T follicular helper cell (primary cell): ENCODE measurements at regions not wholly inside any gene's neighbourhood (a gene's known extent, or its start where the extent isn't known, plus 50 kb on each side); places are given as distances from the start of the nearest gene placed in this dataset.
"Not testable (repeated sequence)": the region's sequence is repeated elsewhere in the genome, so short reads cannot be mapped to it uniquely, and the experiment has no call there.

Experiments
- DNase-seq: peaks from one replicate; pipeline ENCODE4 v3.0.0-alpha.2; 2020; ENCODE audit warnings: low read depth

DNA sequence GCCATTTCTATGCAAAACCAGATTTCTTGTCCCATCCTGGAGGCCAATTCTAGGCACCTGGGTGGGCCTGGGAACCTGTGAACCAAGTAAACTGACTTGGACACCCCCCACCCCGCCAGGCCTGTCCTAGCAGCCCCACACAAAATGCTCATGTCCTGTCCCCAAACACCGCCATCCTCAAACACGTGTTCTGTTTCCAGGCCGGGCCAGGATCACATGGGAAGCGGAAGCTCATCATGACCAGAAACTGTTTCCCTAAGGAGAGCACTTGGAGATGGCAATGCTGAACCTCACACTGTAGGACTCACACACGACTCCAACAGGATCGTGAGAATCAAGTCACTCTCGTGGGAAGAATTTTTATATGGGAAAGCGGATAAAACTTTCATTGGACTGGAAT is 78.7 kb upstream of the DRD5 start:
- not testable (repeated sequence) for DNase-seq

DNA sequence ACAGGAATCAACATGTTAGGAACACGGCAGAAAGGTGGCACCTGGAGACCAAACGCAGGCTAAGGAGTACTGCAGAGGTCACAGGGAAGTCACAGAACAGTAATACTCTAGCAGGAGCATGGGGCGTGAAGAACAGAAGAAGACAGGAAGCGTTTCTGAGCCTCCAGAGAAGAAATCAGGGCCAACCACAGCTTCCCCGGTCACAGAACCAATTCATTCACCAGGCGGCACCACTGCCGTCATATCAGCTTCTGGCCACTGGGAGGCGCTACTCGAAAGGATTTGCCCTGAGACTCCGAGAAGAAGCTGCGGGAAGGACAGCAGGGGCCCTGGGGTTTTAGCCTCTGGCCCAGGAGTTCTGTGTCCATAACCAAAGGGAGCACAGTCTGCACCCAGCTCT is 78.0 kb upstream of the DRD5 start:
- peak; percentile 50 for DNase-seq

DNA sequence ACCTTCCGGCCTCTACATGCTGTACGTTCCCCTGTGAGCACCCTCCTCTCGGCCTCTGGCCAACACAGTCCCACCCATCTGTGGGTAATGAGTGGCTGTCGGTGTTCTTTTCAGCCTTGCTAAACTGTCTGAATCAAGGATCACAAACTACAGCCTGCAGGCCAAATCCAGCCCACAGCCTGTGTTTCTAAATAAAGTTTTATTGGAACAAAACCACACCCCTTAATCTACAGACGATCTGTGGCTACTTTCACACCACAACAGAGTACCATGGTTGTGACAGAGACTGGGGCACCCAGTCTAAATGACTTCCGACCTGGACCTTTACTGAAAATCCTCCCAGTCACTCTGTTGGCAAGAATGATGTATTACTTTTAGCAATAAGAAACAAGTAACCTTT is 77.3 kb upstream of the DRD5 start:
- not testable (repeated sequence) for DNase-seq

- no peak for DNase-seq
These were observed 76.7 kb upstream of the DRD5 start for GRCh38 chr4:9704551-9705332.

DNA sequence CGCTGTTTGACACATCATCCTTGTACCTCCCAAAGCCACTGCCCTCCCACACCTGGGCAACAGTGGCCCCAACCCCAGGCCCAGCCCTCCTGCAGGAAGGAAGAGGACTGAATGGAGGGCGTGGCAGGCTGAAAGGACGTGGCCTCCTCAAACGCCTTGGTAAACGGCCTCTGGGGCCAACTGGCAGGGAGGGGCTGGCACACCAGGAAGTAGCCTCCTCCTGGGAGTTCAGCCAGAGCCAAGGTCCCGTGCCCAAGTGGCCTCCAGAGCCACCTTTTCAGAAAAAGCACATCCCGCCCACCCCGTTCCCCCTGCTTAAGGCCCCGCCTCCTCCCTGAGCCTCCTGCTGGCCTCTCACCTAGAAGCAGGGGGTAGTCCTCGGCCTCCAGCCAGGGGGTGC is 74.2 kb upstream of the DRD5 start:
- not testable (repeated sequence) for DNase-seq

- not testable (repeated sequence) for DNase-seq
These were observed 73.5 kb upstream of the DRD5 start for GRCh38 chr4:9707936-9708335.

DNA sequence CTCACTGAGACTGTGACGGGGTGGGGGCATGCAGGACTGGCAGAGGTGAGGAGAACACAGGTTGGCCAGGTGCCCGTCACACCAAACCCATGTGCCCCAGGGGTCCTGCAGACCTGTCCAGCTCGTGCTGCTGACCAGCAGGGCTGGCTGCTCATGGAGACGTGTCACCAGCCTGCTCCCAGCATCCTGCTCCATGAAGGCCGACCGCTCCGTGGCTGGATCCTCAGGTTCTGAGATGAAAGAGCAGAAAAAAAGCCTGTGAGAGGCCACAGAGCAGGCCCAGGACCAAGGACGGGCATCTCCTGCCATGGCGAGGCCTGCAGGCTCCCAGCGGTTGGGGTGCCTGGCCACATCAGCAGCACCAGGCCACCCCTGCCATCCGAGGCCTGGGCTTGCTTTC is 71.7 kb upstream of the DRD5 start:
- no peak for DNase-seq

DNA sequence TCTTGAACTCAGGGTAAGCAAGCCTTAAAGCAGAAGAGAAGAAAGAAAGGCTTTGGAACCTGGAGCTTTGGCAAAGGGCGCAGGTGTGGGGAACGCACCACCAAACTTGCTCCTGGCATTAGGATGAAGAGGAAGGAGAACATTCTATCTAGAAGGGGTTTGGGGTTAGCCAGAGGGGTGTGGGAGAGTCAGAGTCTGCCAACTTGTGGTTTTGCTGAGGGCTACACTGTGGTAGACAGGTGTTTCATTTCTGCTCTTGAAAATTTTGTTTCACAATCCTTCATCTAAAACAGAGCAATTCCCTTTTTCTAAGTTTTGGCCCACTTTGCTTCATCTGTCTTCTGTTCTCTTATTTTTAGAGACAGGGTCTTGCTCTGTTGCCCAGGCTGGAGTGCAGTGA is 66.2 kb upstream of the DRD5 start:
- not testable (repeated sequence) for DNase-seq

DNA sequence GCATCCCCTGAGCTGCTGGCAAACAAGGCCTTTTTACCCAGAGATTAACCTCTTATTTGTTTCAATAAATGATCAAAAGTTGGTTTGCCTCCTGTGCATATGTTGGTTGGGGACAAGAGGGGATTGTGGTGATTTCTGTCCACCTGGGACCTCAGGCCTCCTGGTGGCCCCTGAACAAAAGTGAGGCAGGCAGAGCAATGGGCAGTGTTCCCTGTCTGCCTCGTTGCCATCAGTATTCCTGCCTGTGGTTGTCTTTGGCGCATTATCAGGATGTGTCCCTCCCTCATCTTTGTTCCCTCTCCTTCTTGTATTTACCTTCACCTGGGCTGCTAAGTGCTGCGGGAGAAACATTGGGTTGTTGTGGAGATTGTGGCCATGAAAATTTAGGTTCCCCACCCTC is 65.3 kb upstream of the DRD5 start:
- no peak for DNase-seq

GRCh38 chr4:9718246-9718939 is 63.0 kb upstream of the DRD5 start:
- DNase-seq = not testable (repeated sequence)

- not testable (repeated sequence) for DNase-seq
These were observed 59.3 kb upstream of the DRD5 start for GRCh38 chr4:9722131-9722530.
